Left forelimb (tissue), 1 donor: ENCODE measurements at regions not wholly inside any gene's neighbourhood (a gene's known extent, or its start where the extent isn't known, plus 50 kb on each side); places are given as distances from the start of the nearest gene placed in this dataset.

Experiments used
- DNase-seq: peaks from one replicate; pipeline ENCODE4 v3.0.0-alpha.2; 2018; ENCODE audit warnings: low spot score

GRCh38 chr13:30030141-30030750, 179.8 kb upstream of the UBL3 start:
- no peak for DNase-seq

- DNase-seq, result no peak
Measured at GRCh38 chr13:30027569-30028455, 177.4 kb upstream of the UBL3 start.

DNA sequence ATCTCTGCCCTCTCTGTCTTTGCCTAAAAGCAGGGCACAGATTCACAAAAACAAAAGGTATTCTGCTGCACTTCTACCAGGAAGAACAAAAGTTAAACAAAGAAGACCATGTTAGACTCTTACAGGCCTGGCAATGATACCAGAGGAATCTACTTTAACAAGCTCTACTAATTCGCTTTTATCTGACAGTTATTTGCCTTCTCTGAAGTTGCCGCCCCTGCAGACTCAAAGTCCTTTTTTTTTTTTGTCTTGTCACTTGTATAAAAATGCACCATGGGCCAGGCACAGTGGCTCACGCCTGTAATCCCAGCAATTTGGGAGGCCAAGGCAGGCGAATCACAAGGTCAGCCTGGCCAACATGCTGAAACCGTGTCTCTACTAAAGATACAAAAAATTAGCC, 176.5 kb upstream of the UBL3 start:
- DNase-seq, result no peak

GRCh38 chr13:30026093-30026492, 175.7 kb upstream of the UBL3 start:
- no peak for DNase-seq

DNA sequence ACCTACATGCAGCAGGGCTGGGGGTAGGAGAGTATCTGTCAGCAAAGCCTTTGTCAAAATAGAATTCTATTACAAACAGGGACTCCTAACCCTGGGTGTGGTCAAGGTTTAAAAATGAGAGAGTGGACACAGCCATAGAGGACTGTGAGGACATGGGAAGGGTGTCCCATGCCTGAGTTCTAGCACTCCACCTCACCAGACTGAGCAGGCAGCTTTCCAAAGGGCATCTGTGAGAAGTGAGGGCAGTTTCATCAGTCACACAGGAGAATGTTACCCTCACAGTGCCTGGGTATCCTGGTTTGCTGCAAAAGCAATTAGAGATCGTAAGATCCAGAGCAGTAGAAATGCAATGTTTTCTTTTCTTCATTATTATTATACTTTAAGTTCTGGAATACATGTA, 174.9 kb upstream of the UBL3 start:
- DNase-seq, result no peak

DNA sequence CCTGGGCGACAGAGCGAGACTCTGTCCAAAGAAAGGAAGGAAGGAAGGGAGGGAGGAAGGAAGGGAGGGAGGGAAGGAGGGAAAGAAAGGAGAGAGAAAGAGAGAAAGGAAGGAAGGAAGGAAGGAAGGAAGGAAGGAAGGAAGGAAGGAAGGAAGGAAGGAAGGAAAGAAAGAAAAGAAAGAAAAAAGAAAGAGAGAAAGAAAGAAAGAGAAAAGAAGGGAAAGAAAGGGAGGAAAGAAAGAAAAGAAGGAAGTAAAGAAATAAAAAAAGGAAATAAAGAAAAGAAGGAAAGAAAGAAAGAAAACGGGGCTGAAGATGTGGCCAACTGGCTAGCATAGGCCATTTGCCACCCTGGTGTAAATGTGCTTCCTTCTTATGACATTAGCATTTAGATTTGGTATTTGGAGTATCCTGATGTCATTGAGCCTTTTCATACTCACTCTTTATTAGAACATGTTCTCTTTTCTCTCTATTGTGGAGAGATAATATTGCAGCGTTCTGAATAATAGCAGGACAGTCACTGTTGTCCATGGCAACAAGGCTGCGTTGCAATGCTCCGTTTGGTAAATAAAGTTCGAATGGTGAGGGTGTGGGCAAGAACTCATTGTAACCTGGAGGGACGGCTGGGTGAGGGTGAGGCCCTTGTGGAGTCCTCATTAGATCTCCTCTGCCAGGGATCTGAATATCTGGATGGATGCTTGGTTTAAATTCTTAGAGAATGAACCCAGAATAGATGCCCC, 173.9 kb upstream of the UBL3 start:
- no peak for DNase-seq

DNA sequence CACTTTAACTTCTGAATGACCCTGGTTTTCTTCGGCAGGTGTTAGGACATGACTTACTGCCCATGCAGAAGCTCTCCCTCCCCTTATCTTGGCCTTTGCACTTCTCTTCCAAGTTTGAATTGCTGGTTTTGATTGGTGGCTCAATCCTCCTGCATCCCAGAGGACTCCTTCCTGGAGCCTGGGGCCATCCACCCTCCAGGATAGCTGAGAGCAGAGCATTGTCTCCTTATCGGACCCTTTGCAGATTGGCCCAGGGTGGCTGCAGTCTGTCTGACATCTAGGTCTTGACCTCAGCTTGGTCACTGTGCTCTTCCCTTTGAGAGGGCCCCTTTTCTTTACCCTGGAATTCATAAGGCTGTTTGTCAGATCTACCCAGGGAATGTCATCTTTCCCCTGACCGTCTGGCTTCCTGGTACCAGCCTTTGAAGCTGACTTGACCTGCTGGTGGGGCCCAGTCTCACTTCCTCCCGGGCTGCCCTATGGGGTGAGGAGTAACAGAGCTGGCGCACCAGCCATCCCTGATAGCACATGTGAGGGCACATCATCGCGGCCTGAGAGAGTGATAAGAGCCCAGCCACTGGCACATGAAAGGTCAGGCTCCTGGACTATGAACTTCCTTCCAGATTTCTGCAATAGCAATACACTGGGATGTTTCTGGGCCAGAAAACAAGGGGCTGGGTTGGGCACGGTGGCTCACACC, 172.9 kb upstream of the UBL3 start:
- no peak for DNase-seq

DNA sequence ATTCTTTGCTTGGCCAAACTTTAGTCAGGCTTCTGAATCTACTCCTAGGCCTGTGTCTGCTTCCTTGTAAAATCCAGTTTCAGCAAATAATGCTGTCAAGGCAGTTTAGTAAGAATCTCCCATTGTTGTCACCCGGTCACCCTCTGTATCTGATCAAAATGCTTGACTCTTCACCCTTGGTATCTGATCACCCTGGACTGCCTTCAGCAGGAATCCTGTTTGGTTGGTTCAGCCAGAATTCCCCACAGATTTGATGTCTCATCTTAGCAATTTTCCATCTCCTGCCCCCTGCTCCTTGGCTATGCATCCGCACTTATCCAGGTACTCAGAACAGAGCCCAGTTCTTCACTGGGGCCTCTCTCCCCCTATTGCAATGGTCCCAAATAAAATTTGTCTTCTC, 172.4 kb upstream of the UBL3 start:
- DNase-seq, result no peak

DNA sequence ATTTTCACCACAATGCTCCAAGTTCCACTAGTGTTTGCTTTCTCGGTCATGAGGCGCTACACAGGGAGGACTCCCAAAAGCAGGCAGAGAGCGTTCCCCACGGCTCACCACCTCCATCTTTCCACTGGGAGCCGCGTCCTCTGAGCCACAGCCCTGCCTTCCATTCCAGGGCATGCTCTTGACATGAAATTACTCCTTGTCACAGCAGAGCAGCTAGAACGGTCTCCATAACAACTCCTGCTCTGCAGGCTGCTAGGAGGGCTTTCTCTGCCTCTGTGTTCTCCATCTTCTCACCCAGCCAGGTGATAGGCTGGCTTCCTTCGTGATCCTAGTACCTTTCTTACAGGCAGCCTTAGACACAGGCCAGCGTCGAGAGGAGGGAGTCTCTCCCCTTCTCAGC, 171.8 kb upstream of the UBL3 start:
- DNase-seq, result no peak

- no peak for DNase-seq
Measured at GRCh38 chr13:30021611-30022010, 171.2 kb upstream of the UBL3 start.

DNA sequence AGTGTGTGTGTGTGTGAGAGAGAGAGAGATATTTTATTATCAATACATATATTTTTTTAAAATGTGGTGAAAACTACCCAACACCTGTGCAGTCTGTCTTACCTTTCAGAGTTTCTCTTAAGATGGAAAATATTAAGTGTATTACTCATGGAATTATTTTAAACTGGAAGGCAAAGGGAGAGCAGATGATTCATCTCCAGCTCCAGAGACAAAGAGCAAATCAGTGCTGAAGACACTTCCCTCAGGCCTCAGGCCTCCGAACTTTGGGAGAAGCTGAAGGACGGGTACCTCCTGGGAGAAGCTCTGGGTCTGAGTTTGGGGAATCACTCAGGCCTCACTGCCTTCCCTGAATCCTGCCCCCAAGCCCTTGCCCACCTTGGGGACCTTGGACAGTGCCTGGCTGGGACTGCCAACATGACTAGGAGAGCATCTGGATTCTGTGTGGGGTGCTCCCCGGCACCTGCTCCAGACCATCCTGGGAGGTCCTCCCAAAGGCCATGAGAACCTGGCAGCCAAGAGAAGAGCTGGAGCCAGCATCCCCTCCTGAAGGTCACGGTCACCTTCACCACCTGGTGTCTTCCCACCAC, 170.4 kb upstream of the UBL3 start:
- no peak for DNase-seq

DNA sequence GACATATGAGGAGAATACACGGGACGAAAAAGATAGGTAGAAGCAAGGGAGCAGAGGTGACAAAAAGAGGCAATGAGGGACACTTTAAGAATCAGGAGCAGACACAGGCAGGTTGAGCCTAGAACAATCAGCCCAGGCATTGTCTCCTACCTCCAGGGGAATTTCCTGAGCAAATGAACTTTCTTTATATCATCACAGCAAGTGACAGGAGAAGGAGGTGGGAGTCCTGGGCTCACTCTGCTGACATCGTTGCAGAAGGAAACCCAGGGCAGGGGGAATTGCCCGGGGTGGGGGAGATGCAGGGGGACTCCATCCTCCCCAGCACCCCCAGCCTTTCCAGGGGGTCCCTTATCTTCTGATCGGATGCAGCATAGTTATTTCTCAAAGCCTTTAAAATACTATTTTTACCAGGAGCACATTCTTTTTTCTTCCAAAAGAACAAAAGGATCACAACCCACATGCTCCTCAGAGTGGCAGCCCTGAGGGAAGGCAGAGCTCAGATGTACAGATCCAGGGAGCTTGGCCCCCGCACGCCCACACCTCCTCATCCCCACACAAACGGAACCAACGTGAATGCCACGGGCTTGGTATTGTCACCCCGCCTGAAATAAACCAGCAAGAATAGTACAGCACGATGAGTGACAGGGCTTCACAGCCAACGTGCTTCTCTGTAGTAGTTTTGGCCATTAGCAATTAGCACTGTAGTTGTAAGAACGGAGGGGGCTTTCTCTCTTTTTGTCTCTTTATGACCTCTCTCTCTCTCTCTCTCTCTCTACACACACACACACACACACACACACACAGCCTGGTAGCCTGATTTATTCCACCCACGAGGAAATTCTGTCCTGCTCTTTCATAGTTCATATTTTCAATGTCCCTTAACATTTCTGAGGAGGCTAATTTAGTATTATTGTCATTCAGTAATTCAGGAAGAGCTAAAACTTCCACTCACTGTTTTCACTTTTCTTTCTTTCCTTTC, 169.5 kb upstream of the UBL3 start:
- DNase-seq, result no peak

DNA sequence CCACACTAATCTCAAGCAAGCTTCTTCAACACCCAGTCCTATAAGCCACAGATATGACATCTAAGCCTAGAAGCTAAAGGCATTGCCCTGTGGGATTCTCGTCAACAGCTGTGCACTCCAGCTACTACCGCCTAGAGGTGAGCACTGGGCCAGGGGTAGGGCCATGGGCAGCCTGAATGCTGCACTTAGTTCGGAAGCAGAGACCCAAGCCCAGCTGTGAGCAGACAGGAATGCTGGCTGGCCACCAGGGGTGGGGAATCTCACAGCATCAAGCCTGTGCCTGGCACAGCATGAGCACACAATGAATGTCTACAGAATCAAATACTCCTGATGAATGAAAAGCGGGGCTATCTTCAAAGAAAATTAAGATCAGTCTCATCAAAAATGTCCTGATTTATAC, 167.5 kb upstream of the UBL3 start:
- DNase-seq, result no peak

DNA sequence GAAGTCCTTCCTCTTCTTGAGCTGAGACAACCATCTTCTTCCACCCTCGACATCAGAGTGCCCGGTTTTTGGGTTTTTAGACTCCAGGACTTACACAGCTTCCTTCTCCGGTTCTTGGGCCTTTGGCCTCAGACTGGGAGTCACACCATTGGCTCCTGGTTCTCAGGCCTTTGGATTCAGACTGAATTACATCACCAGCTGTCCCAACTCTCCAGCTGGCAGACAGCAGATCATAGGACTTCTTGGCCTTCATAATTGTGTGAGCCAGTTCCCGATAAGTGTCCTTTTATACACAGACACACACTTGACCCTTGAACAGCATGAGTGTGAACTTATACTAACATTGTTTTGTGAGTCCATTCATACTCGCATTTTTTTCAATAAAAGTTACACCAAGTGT, 166.0 kb upstream of the UBL3 start:
- DNase-seq, result no peak

- no peak for DNase-seq
Measured at GRCh38 chr13:30009411-30009810, 159.0 kb upstream of the UBL3 start.

DNA sequence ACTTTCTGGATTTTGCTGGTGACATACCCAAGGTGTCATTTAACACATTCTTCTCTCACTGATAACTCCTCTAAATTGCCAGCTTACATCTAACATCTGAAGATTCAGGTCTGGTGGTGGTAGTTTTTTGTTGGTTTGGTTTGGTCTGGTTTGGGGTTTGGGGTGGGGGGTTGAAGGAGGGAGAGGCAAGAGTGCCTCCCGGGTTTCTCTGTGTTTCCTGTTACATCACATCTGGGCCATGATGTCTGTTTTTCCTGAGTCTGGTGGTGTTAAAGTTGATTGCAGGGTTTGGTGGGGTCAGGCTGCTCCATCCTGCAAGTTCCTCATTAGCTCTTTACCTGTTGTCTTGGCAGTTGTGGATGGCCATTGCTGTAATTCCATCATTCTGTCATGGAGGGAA, 155.8 kb upstream of the UBL3 start:
- no peak for DNase-seq

- no peak for DNase-seq
Measured at GRCh38 chr13:30004204-30004603, 153.8 kb upstream of the UBL3 start.

DNA sequence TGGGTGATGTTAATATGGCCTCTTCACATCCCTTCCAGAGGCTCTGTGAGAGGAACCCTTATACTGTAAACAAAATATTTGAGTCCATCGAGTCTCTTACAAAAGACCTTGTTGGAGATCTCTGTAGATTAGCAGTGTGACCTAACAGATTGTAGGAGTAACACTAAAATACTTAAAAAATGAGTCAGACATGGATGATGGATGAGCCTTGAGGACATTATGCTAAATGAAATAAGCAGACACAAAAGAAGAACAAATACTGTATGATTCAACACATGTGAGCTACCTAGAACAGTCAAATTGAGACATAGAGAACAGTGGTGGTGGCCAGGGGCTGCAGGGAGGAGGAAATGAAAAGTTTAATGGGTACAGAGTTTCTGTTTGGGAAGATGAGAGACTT, 152.2 kb upstream of the UBL3 start:
- DNase-seq, result no peak

- no peak for DNase-seq
Measured at GRCh38 chr13:30000370-30000765, 150.0 kb upstream of the UBL3 start.

DNA sequence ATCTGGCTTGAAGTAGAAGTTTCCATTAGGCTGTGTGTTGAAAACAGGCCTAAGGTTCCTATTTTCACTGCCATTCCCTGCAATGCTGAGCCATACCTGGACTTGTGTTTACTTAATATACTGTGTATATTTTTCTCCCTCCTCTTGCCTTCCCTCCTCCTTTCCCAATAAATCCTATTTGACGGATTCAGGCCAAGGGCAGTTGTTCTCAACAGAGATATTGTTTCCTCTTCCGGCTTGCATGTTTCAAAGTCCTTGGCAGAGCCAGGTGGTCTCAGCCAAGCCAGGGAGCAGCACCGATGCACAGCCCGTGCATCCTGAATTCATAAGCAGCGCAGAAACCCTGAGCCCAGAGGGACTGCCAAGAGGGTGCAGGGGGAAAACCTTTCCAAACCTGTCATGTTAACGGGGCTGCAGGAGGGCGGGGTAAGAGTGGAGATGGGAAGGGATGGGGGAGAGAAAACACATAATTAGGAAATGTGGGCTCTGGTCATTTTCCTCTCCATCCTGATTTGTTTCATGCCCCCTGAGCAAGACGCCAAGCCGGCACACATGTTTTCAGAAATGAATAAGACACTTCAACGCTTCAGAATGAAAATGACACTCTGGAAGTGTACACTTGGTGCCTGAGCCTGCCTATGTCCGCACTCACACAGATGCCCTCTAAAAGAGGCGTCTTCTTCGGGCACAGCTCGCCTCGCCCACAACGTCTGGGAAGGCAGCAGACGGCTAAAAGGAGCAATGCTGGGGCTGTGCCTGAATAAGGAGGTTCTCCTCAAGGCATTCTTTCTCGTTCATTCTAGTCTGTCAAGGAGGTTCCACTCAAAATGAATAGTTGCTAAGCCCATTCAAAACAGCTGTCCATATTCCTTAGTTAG, 149.3 kb upstream of the UBL3 start:
- DNase-seq, result no peak
